Muscle layer of duodenum (tissue), 2 donors: ENCODE measurements at regions not wholly inside any gene's neighbourhood (a gene's known extent, or its start where the extent isn't known, plus 50 kb on each side); places are given as distances from the start of the nearest gene placed in this dataset.
"Not testable (repeated sequence)": the region's sequence is repeated elsewhere in the genome, so short reads cannot be mapped to it uniquely, and the experiment has no call there.

Experiments used
- H3K27ac ChIP-seq: one replicate; pipeline ENCODE4 v1.7.0; 2013; ENCODE audit warnings: mild to moderate bottlenecking, low read length
- H3K27me3 ChIP-seq: one replicate; pipeline ENCODE4 v1.7.0; 2013; ENCODE audit warnings: low read depth, mild to moderate bottlenecking, control low read depth, low read length
- H3K36me3 ChIP-seq, 2 donors: one replicate each; pipeline ENCODE4 v1.7.0; 2013; ENCODE audit warnings: low read length in 2 of 2, control low read depth in 1 of 2, mild to moderate bottlenecking in 1 of 2; ENCODE audit not compliant: insufficient read depth in 2 of 2, control insufficient read depth in 1 of 2
- H3K4me1 ChIP-seq, 2 donors: one replicate each; pipeline ENCODE4 v1.7.0; 2013; ENCODE audit warnings: low read length in 2 of 2, mild to moderate bottlenecking in 2 of 2, control low read depth in 1 of 2, moderate library complexity in 1 of 2; ENCODE audit not compliant: insufficient read depth in 2 of 2, control insufficient read depth in 1 of 2
- H3K4me3 ChIP-seq, 2 donors: one replicate each; pipeline ENCODE4 v1.7.0; 2013; ENCODE audit warnings: low read length in 2 of 2, low read depth in 1 of 2, mild to moderate bottlenecking in 1 of 2
- H3K9me3 ChIP-seq, 2 donors: one replicate each; pipeline ENCODE4 v1.7.0; 2013; ENCODE audit warnings: low read length in 2 of 2, control low read depth in 1 of 2, mild to moderate bottlenecking in 1 of 2; ENCODE audit not compliant: control insufficient read depth in 1 of 2
- donor health status: healthy.

GRCh38 chrX:5702890-5703289, 525.8 kb downstream of the NLGN4X start:
- H3K27me3 ChIP-seq, result no peaks in the 10 kb centered on the region

GRCh38 chrX:5695971-5696370, 532.7 kb downstream of the NLGN4X start:
- no peak overlapping the region for H3K4me3 ChIP-seq
- H3K27me3 ChIP-seq, result no peaks in the 10 kb centered on the region
- H3K36me3 ChIP-seq, result no peaks in the 10 kb centered on the region
- H3K27ac ChIP-seq, result no peak overlapping the region
- H3K4me1 ChIP-seq, result no peaks in the 10 kb centered on the region
- no peaks in the 10 kb centered on the region for H3K9me3 ChIP-seq

More at GRCh38 chrX:5702890-5703289, 525.8 kb downstream of the NLGN4X start:
- Histone ChIP-seq H3K9me3 (no peaks in the 10 kb centered on the region), H3K4me1 (no peaks in the 10 kb centered on the region), H3K36me3 (no peaks in the 10 kb centered on the region), H3K27ac (no peak overlapping the region), H3K4me3 (no peak overlapping the region)

GRCh38 chrX:5683996-5684395, 544.7 kb downstream of the NLGN4X start:
- no peak overlapping the region for H3K27ac ChIP-seq
- no peaks in the 10 kb centered on the region for H3K9me3 ChIP-seq
- H3K36me3 ChIP-seq, result no peaks in the 10 kb centered on the region
- no peaks in the 10 kb centered on the region for H3K4me1 ChIP-seq
- no peaks in the 10 kb centered on the region for H3K27me3 ChIP-seq
- no peak overlapping the region for H3K4me3 ChIP-seq

- H3K9me3 ChIP-seq, result no peaks in the 10 kb centered on the region
- no peaks in the 10 kb centered on the region for H3K36me3 ChIP-seq
- H3K4me1 ChIP-seq, result no peaks in the 10 kb centered on the region
- no peaks in the 10 kb centered on the region for H3K27me3 ChIP-seq
- no peak overlapping the region for H3K27ac ChIP-seq
- no peak overlapping the region for H3K4me3 ChIP-seq
These were observed 547.5 kb downstream of the NLGN4X start for GRCh38 chrX:5681159-5681558.

- H3K27ac ChIP-seq, result no peak overlapping the region
- no peaks in the 10 kb centered on the region for H3K9me3 ChIP-seq
- no peaks in the 10 kb centered on the region for H3K4me1 ChIP-seq
- H3K27me3 ChIP-seq, result no peaks in the 10 kb centered on the region
- no peak overlapping the region for H3K4me3 ChIP-seq
- H3K36me3 ChIP-seq, result no peaks in the 10 kb centered on the region
These were observed 554.6 kb downstream of the NLGN4X start for GRCh38 chrX:5674036-5674435.

GRCh38 chrX:5672099-5672498, 556.6 kb downstream of the NLGN4X start:
- Histone ChIP-seq H3K36me3 (no peaks in the 10 kb centered on the region), H3K27me3 (no peaks in the 10 kb centered on the region), H3K27ac (no peak overlapping the region), H3K4me1 (no peaks in the 10 kb centered on the region), H3K9me3 (no peaks in the 10 kb centered on the region), H3K4me3 (no peak overlapping the region)

GRCh38 chrX:5666689-5667088, 562.0 kb downstream of the NLGN4X start:
- not testable (repeated sequence) for H3K27me3 ChIP-seq, H3K9me3 ChIP-seq, H3K36me3 ChIP-seq, H3K4me1 ChIP-seq, H3K4me3 ChIP-seq, H3K27ac ChIP-seq

GRCh38 chrX:5656544-5656943, 572.1 kb downstream of the NLGN4X start:
- Histone ChIP-seq H3K4me3 (no peak overlapping the region), H3K36me3 (no peaks in the 10 kb centered on the region), H3K4me1 (no peaks in the 10 kb centered on the region), H3K27me3 (no peaks in the 10 kb centered on the region), H3K9me3 (peaks cover 0 to 2% of the 10 kb centered on the region in 2 donors), H3K27ac (no peak overlapping the region)

- H3K27ac ChIP-seq, result no peak overlapping the region
- H3K36me3 ChIP-seq, result no peaks in the 10 kb centered on the region
- H3K4me3 ChIP-seq, result no peak overlapping the region
- peaks cover 0 to 2% of the 10 kb centered on the region in 2 donors for H3K9me3 ChIP-seq
- H3K4me1 ChIP-seq, result no peaks in the 10 kb centered on the region
- no peaks in the 10 kb centered on the region for H3K27me3 ChIP-seq
These were observed 577.8 kb downstream of the NLGN4X start for GRCh38 chrX:5650904-5651303.

GRCh38 chrX:5648941-5649568, 579.6 kb downstream of the NLGN4X start:
- no peak overlapping the region for H3K27ac ChIP-seq
- no peak overlapping the region for H3K4me3 ChIP-seq
- H3K9me3 ChIP-seq, result no peaks in the 10 kb centered on the region
- no peaks in the 10 kb centered on the region for H3K4me1 ChIP-seq
- H3K36me3 ChIP-seq, result no peaks in the 10 kb centered on the region
- no peaks in the 10 kb centered on the region for H3K27me3 ChIP-seq

GRCh38 chrX:5646818-5647217, 581.8 kb downstream of the NLGN4X start:
- no peaks in the 10 kb centered on the region for H3K36me3 ChIP-seq
- H3K27ac ChIP-seq, result no peak overlapping the region
- no peaks in the 10 kb centered on the region for H3K9me3 ChIP-seq
- no peaks in the 10 kb centered on the region for H3K4me1 ChIP-seq
- H3K4me3 ChIP-seq, result no peak overlapping the region
- H3K27me3 ChIP-seq, result no peaks in the 10 kb centered on the region

- Histone ChIP-seq H3K27ac (no peak overlapping the region), H3K27me3 (no peaks in the 10 kb centered on the region), H3K4me3 (no peak overlapping the region), H3K4me1 (no peaks in the 10 kb centered on the region), H3K9me3 (no peaks in the 10 kb centered on the region), H3K36me3 (no peaks in the 10 kb centered on the region)
These were observed 583.9 kb downstream of the NLGN4X start for GRCh38 chrX:5644776-5645175.
